K562 (cell line): ENCODE measurements at regions not wholly inside any gene's neighbourhood (a gene's known extent, or its start where the extent isn't known, plus 50 kb on each side); places are given as distances from the start of the nearest gene placed in this dataset.

ENCODE experiments used
- ATAC-seq: fragments of 200-7000 bp; cut with Tn5 transposase; 3 replicates; pipeline ENCODE4 v1.9.1; 2020; ENCODE audit warnings: moderate library complexity
- BruUV-seq: library from RNA; stranded (reverse); fragments of 400-500 nt; replicated peaks from 2 replicates; lab custom pipeline; 2021; lab: Mats Ljungman, UMichigan
- CTCF ChIA-PET: fragments of 300-600 bp; formaldehyde crosslinking; extraction: SDS; loops from one replicate; lab custom pipeline; 2021; ENCODE audit warnings: low intra/inter-chr PET ratio; lab: Yijun Ruan, JAX
- POLR2A ChIA-PET: fragments of 300-600, 350-650 bp; sonication (Branson Sonifier 250); formaldehyde crosslinking; extraction: SDS; loops from one replicate; lab custom pipeline; 2021; ENCODE audit warnings: antibody characterized with exemption, inconsistent platforms; lab: Yijun Ruan, JAX
- DNase-seq, 4 experiments: peaks; one replicate each; pipeline versions ENCODE4 v3.0.0 to v3.0.0-alpha.2; 2011 to 2018; ENCODE audit warnings: low spot score in 3 of 4, mixed read lengths in 3 of 4; ENCODE audit errors: extremely low read depth in 1 of 4
- FAIRE-seq: peaks from 2 replicates; lab custom pipeline; 2011; peaks lifted over from hg19 to GRCh38; lab: Jason Lieb, UNC
- H2AFZ ChIP-seq: 2 replicates; pipeline ENCODE4 v1.6.0; 2011; ENCODE audit warnings: low read depth, low read length, control low read depth, inconsistent platforms
- H3K27ac ChIP-seq: fragments of 200-600 bp; 3 replicates; pipeline ENCODE4 v1.8.0; 2011; ENCODE audit warnings: low read depth, mild to moderate bottlenecking, control low read depth, inconsistent platforms, low read length, moderate library complexity, mixed read lengths; ENCODE audit errors: extremely low read depth
- H3K27me3 ChIP-seq, 2 experiments: fragments of 300-600 bp in 1 of 2; 2 replicates in 1 of 2; 3 replicates in 1 of 2; pipeline versions ENCODE4 v1.6.0 to v1.8.0; 2011; ENCODE audit warnings: inconsistent platforms in 2 of 2, low read length in 2 of 2, mild to moderate bottlenecking in 1 of 2, mixed read lengths in 1 of 2, moderate library complexity in 1 of 2; ENCODE audit not compliant: control insufficient read depth in 2 of 2, insufficient read depth in 2 of 2
- H3K36me3 ChIP-seq: fragments of 300-600 bp; 3 replicates; pipeline ENCODE4 v1.8.0; 2011; ENCODE audit warnings: mild to moderate bottlenecking, low read length, inconsistent platforms; ENCODE audit not compliant: control insufficient read depth, insufficient read depth
- H3K4me1 ChIP-seq, 2 experiments: fragments of 200-600 bp in 1 of 2; replicated peaks in 1 of 2; 2 replicates in 1 of 2; 3 replicates in 1 of 2; pipeline versions ENCODE4 v1.5.1 to v1.8.0; 2011; ENCODE audit warnings: inconsistent platforms in 2 of 2, low read length in 2 of 2, mild to moderate bottlenecking in 1 of 2, mixed read lengths in 1 of 2, moderate library complexity in 1 of 2; ENCODE audit not compliant: control insufficient read depth in 2 of 2, insufficient read depth in 2 of 2
- H3K4me2 ChIP-seq: 2 replicates; pipeline ENCODE4 v1.6.1; 2011; ENCODE audit warnings: low read length, control low read depth, inconsistent platforms, mixed read lengths; ENCODE audit not compliant: insufficient read depth
- H3K4me3 ChIP-seq: fragments of 200-600 bp; sonication (generic), shearing (Covaris generic); 2 replicates; pipeline ENCODE4 v1.5.1; 2016; ENCODE audit warnings: control low read depth, inconsistent platforms
- H3K79me2 ChIP-seq: fragments of 200-600 bp; 3 replicates; pipeline ENCODE4 v1.8.0; 2011; ENCODE audit warnings: low read length, inconsistent platforms; ENCODE audit not compliant: control insufficient read depth, insufficient read depth
- H3K9ac ChIP-seq, 2 experiments: 2 replicates each; pipeline versions ENCODE4 v1.6.0 to v1.6.1; 2011; ENCODE audit warnings: low read depth in 2 of 2, low read length in 2 of 2, control low read depth in 1 of 2, inconsistent platforms in 1 of 2, mild to moderate bottlenecking in 1 of 2, mixed read lengths in 1 of 2; ENCODE audit not compliant: insufficient read depth in 1 of 2
- H3K9me1 ChIP-seq: one replicate; pipeline ENCODE4 v1.6.0; 2011; ENCODE audit warnings: inconsistent platforms, mild to moderate bottlenecking, low read length, moderate library complexity; ENCODE audit not compliant: control insufficient read depth, insufficient read depth
- H3K9me3 ChIP-seq: replicated peaks from 2 replicates; pipeline ENCODE4 v1.5.1; 2011; ENCODE audit warnings: low read depth, low read length, inconsistent platforms; ENCODE audit not compliant: control insufficient read depth, insufficient read depth
- H4K20me1 ChIP-seq: replicated peaks from 2 replicates; pipeline ENCODE4 v1.6.1; 2011; ENCODE audit warnings: low read length, inconsistent platforms, mixed read lengths; ENCODE audit not compliant: control insufficient read depth, insufficient read depth
- FOXA3 ChIP-seq, 2 experiments: fragments of 450-650 bp in 1 of 2; sonication (generic) in 1 of 2; formaldehyde crosslinking; IDR thresholded peaks in 1 of 2; conservative IDR thresholded peaks in 1 of 2; 2 replicates each; pipeline versions ENCODE4 v1.4.0 to v1.8.0; 2020 to 2022; ENCODE audit warnings: mild to moderate bottlenecking in 2 of 2, missing genetic modification reagents in 1 of 2
- GATA2 ChIP-seq: sonication (generic); formaldehyde crosslinking; IDR thresholded peaks from 2 replicates; pipeline ENCODE4 v1.4.0; 2020; ENCODE audit warnings: mild to moderate bottlenecking, missing genetic modification reagents
- HDAC3 ChIP-seq: fragments of 450-650 bp; IDR thresholded peaks from 2 replicates; pipeline ENCODE4 v1.6.1; 2018; ENCODE audit warnings: borderline replicate concordance, mild to moderate bottlenecking, moderate library complexity; ENCODE audit not compliant: partially characterized antibody
- RBM17 ChIP-seq: fragments of 200-400 bp; formaldehyde crosslinking; IDR thresholded peaks from 2 replicates; pipeline ENCODE4 v1.6.1; 2017; ENCODE audit warnings: low read depth, mild to moderate bottlenecking, low read length, borderline replicate concordance
- SRSF3 ChIP-seq: fragments of 200-400 bp; formaldehyde crosslinking; IDR thresholded peaks from 2 replicates; pipeline ENCODE4 v1.6.1; 2016; ENCODE audit warnings: mild to moderate bottlenecking, low read length, moderate library complexity; ENCODE audit not compliant: insufficient read depth
- TCF3 ChIP-seq: sonication (generic); formaldehyde crosslinking; IDR thresholded peaks from 2 replicates; pipeline ENCODE4 v1.4.0; 2020; ENCODE audit warnings: mild to moderate bottlenecking, missing genetic modification reagents
- ZNF586 ChIP-seq: fragments of 450-650 bp; formaldehyde crosslinking; conservative IDR thresholded peaks from 2 replicates; pipeline ENCODE4 v1.4.0; 2020; ENCODE audit warnings: mild to moderate bottlenecking, moderate library complexity
- WGBS: fragments of 100-300 bp; shearing (Covaris generic); methylation state at CpG from one replicate; pipeline ENCODE4 v1.1.6; 2016; ENCODE audit warnings: low coverage, mixed read lengths; ENCODE audit not compliant: insufficient coverage; ENCODE audit errors: missing lambda C conversion rate; 5-methylcytosine and 5-hydroxymethylcytosine counted together
- in situ Hi-C: fragments of 300-500 bp; cut with MboI; formaldehyde crosslinking; loops from 4 replicates; pipeline ENCODE4 v1.15.0; 2018; ENCODE audit warnings: inconsistent platforms, mixed read lengths
- intact Hi-C: fragments of 100-400 bp; cut with micrococcal nuclease; formaldehyde crosslinking; loops from 2 replicates; pipeline ENCODE4 v1.14.2; 2022
- TF ChIP-seq, protein P1 (sequence below): fragments of 200-800 bp; sonication (Bioruptor generic); IDR thresholded peaks from 2 replicates; pipeline ENCODE4 v1.6.1; 2017; ENCODE audit warnings: missing genetic modification characterization, missing compliant biosample characterization

DNA sequence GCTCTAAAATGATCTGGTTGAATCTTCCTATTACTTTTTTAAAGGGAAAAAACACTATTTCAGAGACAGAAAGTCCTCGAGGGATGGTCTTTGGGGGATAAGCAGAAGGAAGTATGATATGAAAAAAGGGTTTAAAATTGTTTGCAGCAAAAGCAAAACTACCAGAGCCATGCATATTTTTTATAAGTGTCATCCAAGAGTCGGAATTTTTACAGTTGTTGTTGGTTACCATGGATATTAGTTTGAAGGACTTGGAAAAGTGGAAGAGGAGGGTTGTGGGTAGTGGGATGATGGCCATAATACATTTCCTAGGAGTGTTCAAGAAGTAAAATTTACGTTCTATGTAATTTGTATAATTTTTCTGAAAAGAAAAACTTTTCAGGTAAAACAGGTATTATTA, 134.4 kb downstream of the PCDH7 start:
- intact Hi-C loops (no loop called here), in situ Hi-C loops (no loop called here)
- Histone ChIP-seq H3K4me1 (no peaks in the 10 kb centered on the region), H2AFZ (no peak overlapping the region), H3K9me1 (no peaks in the 10 kb centered on the region), H3K36me3 (no peaks in the 10 kb centered on the region), H3K9ac (no peak overlapping the region), H3K4me2 (no peak overlapping the region), H3K79me2 (no peaks in the 10 kb centered on the region), H3K27ac (no peak overlapping the region), H3K9me3 (no peaks in the 10 kb centered on the region), H4K20me1 (no peaks in the 10 kb centered on the region), H3K27me3 (no peaks in the 10 kb centered on the region), H3K4me3 (no peak overlapping the region)
- WGBS, result 0% methylated on average over 3 of the region's 3 CpGs
- POLR2A ChIA-PET, result no interaction called here
- no TSS peak for BruUV-seq
- FAIRE-seq, result no peak
- CTCF ChIA-PET, result no interaction called here
- DNase-seq, result no peak
- no peak for ATAC-seq
- TF ChIP-seq, protein P1, sequence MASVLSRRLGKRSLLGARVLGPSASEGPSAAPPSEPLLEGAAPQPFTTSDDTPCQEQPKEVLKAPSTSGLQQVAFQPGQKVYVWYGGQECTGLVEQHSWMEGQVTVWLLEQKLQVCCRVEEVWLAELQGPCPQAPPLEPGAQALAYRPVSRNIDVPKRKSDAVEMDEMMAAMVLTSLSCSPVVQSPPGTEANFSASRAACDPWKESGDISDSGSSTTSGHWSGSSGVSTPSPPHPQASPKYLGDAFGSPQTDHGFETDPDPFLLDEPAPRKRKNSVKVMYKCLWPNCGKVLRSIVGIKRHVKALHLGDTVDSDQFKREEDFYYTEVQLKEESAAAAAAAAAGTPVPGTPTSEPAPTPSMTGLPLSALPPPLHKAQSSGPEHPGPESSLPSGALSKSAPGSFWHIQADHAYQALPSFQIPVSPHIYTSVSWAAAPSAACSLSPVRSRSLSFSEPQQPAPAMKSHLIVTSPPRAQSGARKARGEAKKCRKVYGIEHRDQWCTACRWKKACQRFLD (CRISPR knock-in tag), result no peak
- TF ChIP-seq GATA2 (CRISPR knock-in tag) (no peak), FOXA3 (CRISPR knock-in tag; conservative IDR thresholded peaks at IDR 0.05 in 1 of 2, IDR thresholded peaks at IDR 0.05 in 1 of 2) (no peak), TCF3 (CRISPR knock-in tag) (no peak), ZNF586 (CRISPR knock-in tag) (no peak), HDAC3 (no peak), RBM17 (no peak), SRSF3 (no peak)
